HCT116 (cell line): ENCODE measurements at regions not wholly inside any gene's neighbourhood (a gene's known extent, or its start where the extent isn't known, plus 50 kb on each side); places are given as distances from the start of the nearest gene placed in this dataset.

Source experiments
- ATAC-seq: fragments of 200-7000 bp; cut with Tn5 transposase; 2 replicates; pipeline ENCODE4 v1.9.1; 2020; ENCODE audit warnings: mild to moderate bottlenecking, moderate library complexity
- BruUV-seq: library from RNA; stranded (reverse); fragments of 400-500 nt; replicated peaks from 2 replicates; lab custom pipeline; 2021; lab: Mats Ljungman, UMichigan
- CTCF ChIA-PET: fragments of 300-600 bp; sonication (Branson Sonifier 250); formaldehyde crosslinking; loops from one replicate; lab custom pipeline; 2021; ENCODE audit warnings: antibody characterized with exemption; lab: Charles Lee
- POLR2A ChIA-PET: fragments of 300-600, 350-600 bp; sonication (Branson Sonifier 250); formaldehyde crosslinking; loops from one replicate; lab custom pipeline; 2021; ENCODE audit warnings: antibody characterized with exemption; lab: Charles Lee
- RAD21 ChIA-PET, 2 experiments: fragments of 300-600 bp; sonication (Branson Sonifier 250); formaldehyde crosslinking; loops; one replicate each; lab custom pipeline; 2023; ENCODE audit warnings: low total read pairs in 2 of 2; ENCODE audit not compliant: uncharacterized antibody in 2 of 2, unreplicated experiment in 2 of 2, low non-redundant PET in 1 of 2; lab: Charles Lee
- DNase-seq: peaks from one replicate; pipeline ENCODE4 v3.0.0-alpha.2; 2010; ENCODE audit warnings: low read depth, low spot score
- H2AFZ ChIP-seq: fragments of 200-600 bp; shearing (Covaris generic), sonication (generic); 2 replicates; pipeline ENCODE4 v1.6.1; 2017; ENCODE audit warnings: low read depth, mixed run types, mixed read lengths, antibody characterized with exemption, low read length; ENCODE audit not compliant: poor library complexity, severe bottlenecking
- H3K27ac ChIP-seq: 2 replicates; pipeline ENCODE4 v1.5.1; 2012; ENCODE audit warnings: low read depth, low read length
- H3K27me3 ChIP-seq: fragments of 200-600 bp; sonication (generic); 2 replicates; pipeline ENCODE4 v1.6.1; 2016; ENCODE audit warnings: mixed run types, low read length, mixed read lengths; ENCODE audit not compliant: insufficient read depth
- H3K36me3 ChIP-seq, 2 experiments: fragments of 200-500 bp in 1 of 2; fragments of 200-600 bp in 1 of 2; sonication (Bioruptor generic) in 1 of 2; sonication (generic) in 1 of 2; 2 replicates each; pipeline versions ENCODE4 v1.5.1 to v1.6.1; 2014 to 2016; ENCODE audit warnings: low read length in 2 of 2, inconsistent platforms in 1 of 2, mixed read lengths in 1 of 2, mixed run types in 1 of 2; ENCODE audit not compliant: insufficient read depth in 2 of 2, control insufficient read depth in 1 of 2
- H3K4me1 ChIP-seq, 2 experiments: fragments of 200-600 bp in 1 of 2; sonication (generic) in 1 of 2; 2 replicates each; pipeline versions ENCODE4 v1.5.1 to v1.6.1; 2012 to 2017; ENCODE audit warnings: low read length in 2 of 2, inconsistent platforms in 1 of 2, mild to moderate bottlenecking in 1 of 2, mixed read lengths in 1 of 2, mixed run types in 1 of 2, moderate library complexity in 1 of 2; ENCODE audit not compliant: insufficient read depth in 2 of 2, control insufficient read depth in 1 of 2
- H3K4me2 ChIP-seq: fragments of 200-600 bp; sonication (generic); 2 replicates; pipeline ENCODE4 v1.6.1; 2017; ENCODE audit warnings: mixed run types, low read length, mixed read lengths
- H3K4me3 ChIP-seq, 2 experiments: fragments of 200-600 bp in 1 of 2; sonication (generic) in 1 of 2; replicated peaks in 1 of 2; 2 replicates each; pipeline ENCODE4 v1.5.1; 2011 to 2016; ENCODE audit warnings: low read length in 2 of 2, control low read depth in 1 of 2, low read depth in 1 of 2, mild to moderate bottlenecking in 1 of 2, mixed read lengths in 1 of 2, mixed run types in 1 of 2
- H3K79me2 ChIP-seq: fragments of 200-600 bp; sonication (generic); 2 replicates; pipeline ENCODE4 v1.6.1; 2017; ENCODE audit warnings: mild to moderate bottlenecking, mixed run types, low read length, moderate library complexity, mixed read lengths; ENCODE audit not compliant: insufficient read depth
- H3K9ac ChIP-seq: fragments of 200-600 bp; sonication (generic); 2 replicates; pipeline ENCODE4 v1.6.1; 2016; ENCODE audit warnings: low read length, mixed read lengths
- H3K9me2 ChIP-seq: fragments of 200-600 bp; sonication (generic), shearing (Covaris generic); 2 replicates; pipeline ENCODE4 v1.6.1; 2017; ENCODE audit warnings: mixed run types, mild to moderate bottlenecking, moderate library complexity; ENCODE audit not compliant: insufficient read depth
- H3K9me3 ChIP-seq, 2 experiments: fragments of 200-500 bp in 1 of 2; fragments of 200-600 bp in 1 of 2; sonication (Bioruptor generic) in 1 of 2; sonication (generic) in 1 of 2; 2 replicates each; pipeline ENCODE4 v1.6.1; 2014 to 2017; ENCODE audit warnings: low read length in 2 of 2, mixed read lengths in 2 of 2, inconsistent platforms in 1 of 2, low read depth in 1 of 2, mild to moderate bottlenecking in 1 of 2, mixed run types in 1 of 2, moderate library complexity in 1 of 2; ENCODE audit not compliant: control insufficient read depth in 1 of 2, insufficient read depth in 1 of 2
- H4K20me1 ChIP-seq: fragments of 200-600 bp; sonication (generic), shearing (Covaris generic); 2 replicates; pipeline ENCODE4 v1.6.1; 2017; ENCODE audit warnings: mixed run types, mild to moderate bottlenecking, moderate library complexity; ENCODE audit not compliant: insufficient read depth
- ATF3 ChIP-seq: IDR thresholded peaks from 2 replicates; pipeline ENCODE4 v1.6.1; 2012
- CEBPB ChIP-seq: IDR thresholded peaks from 2 replicates; pipeline ENCODE4 v1.6.1; 2012; ENCODE audit warnings: low read depth
- ELF1 ChIP-seq: IDR thresholded peaks from 2 replicates; pipeline ENCODE4 v1.6.1; 2012; ENCODE audit warnings: low read depth, borderline replicate concordance
- EZH2 ChIP-seq: fragments of 200-600 bp; sonication (generic); IDR thresholded peaks from 2 replicates; pipeline ENCODE4 v1.6.1; 2017; ENCODE audit warnings: antibody characterized with exemption, mixed run types
- EZH2phosphoT487 ChIP-seq: fragments of 200-600 bp; IDR thresholded peaks from 2 replicates; pipeline ENCODE4 v1.6.1; 2018; ENCODE audit warnings: antibody characterized with exemption, borderline replicate concordance
- JUND ChIP-seq: IDR thresholded peaks from 2 replicates; pipeline ENCODE4 v1.6.1; 2012
- POLR2AphosphoS5 ChIP-seq: IDR thresholded peaks from 2 replicates; pipeline ENCODE4 v1.6.1; 2011; ENCODE audit warnings: mild to moderate bottlenecking, low read depth, low read length, moderate library complexity
- RAD21 ChIP-seq: IDR thresholded peaks from 2 replicates; pipeline ENCODE4 v1.6.1; 2012; ENCODE audit warnings: low read depth, mild to moderate bottlenecking
- SIN3A ChIP-seq: IDR thresholded peaks from 2 replicates; pipeline ENCODE4 v1.6.1; 2012; ENCODE audit warnings: low read depth
- SP1 ChIP-seq: IDR thresholded peaks from 2 replicates; pipeline ENCODE4 v1.6.1; 2012; ENCODE audit warnings: low read depth
- SRF ChIP-seq: IDR thresholded peaks from 2 replicates; pipeline ENCODE4 v1.6.1; 2012; ENCODE audit warnings: low read depth
- TCF7L2 ChIP-seq: IDR thresholded peaks from 2 replicates; pipeline ENCODE4 v1.7.0; 2011; ENCODE audit warnings: borderline replicate concordance, inconsistent platforms; ENCODE audit not compliant: insufficient read depth, insufficient read length; ENCODE audit errors: extremely low read depth
- YY1 ChIP-seq: IDR thresholded peaks from 2 replicates; pipeline ENCODE4 v1.6.1; 2011; ENCODE audit warnings: low read length, low read depth, moderate library complexity, mild to moderate bottlenecking; ENCODE audit not compliant: insufficient replicate concordance; ENCODE audit errors: extremely low read depth
- ZBTB33 ChIP-seq: IDR thresholded peaks from 2 replicates; pipeline ENCODE4 v1.6.1; 2011; ENCODE audit warnings: mild to moderate bottlenecking, low read length, moderate library complexity; ENCODE audit not compliant: insufficient replicate concordance; ENCODE audit errors: extremely low read depth
- intact Hi-C: fragments of 100-400 bp; cut with micrococcal nuclease; formaldehyde crosslinking; loops from 2 replicates; pipeline ENCODE4 v1.10.0; 2022
- TF ChIP-seq, protein P1 (sequence below): IDR thresholded peaks from 2 replicates; pipeline ENCODE4 v1.6.1; 2012; ENCODE audit warnings: low read depth

- ATAC-seq (no peak), DNase-seq (no peak)
- H3K36me3 ChIP-seq, result no peaks in the 10 kb centered on the region
- H3K9ac ChIP-seq, result no peak overlapping the region
- no peaks in the 10 kb centered on the region for H3K79me2 ChIP-seq
- no peaks in the 10 kb centered on the region for H3K9me2 ChIP-seq
- H4K20me1 ChIP-seq, result no peaks in the 10 kb centered on the region
- RAD21 ChIA-PET, result no interaction called here
- POLR2A ChIA-PET, result no interaction called here
- H3K27me3 ChIP-seq, result no peaks in the 10 kb centered on the region
- no peak overlapping the region for H3K27ac ChIP-seq
- H3K4me1 ChIP-seq, result peaks cover 0 to 15% of the 10 kb centered on the region in 2 experiments; a peak in 2 of 4 replicates
- no TSS peak for BruUV-seq
- no peak overlapping the region for H3K4me2 ChIP-seq
- no peaks in the 10 kb centered on the region for H3K9me3 ChIP-seq
- CTCF ChIA-PET, result no interaction called here
- H3K4me3 ChIP-seq, result no peak overlapping the region
- intact Hi-C loops, result no loop called here
- TF ChIP-seq YY1 (no peak), SP1 (no peak), JUND (no peak), ELF1 (no peak), ATF3 (no peak), SIN3A (no peak), ZBTB33 (no peak)
- H2AFZ ChIP-seq, result no peak overlapping the region
Measured at GRCh38 chr4:119728185-119728584, 99.6 kb upstream of the PDE5A start.

DNA sequence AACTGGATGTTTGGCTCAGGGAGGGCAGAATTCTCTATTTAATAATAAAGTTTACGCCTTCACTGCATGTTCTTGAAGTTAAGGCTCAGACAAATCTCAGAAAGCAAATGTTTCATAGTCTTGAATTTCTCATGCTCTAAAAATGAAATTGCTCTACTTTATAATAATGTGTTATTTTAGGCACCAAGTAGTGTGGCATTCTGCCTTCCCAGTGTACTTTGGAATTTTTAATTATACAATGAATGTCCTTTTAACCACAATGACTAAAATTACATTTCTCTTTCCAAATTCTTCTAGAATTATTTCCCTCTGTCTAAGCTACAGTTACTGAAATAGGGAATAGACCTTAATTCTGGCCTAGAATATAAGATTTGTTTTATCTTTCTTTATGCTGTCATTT is 97.9 kb upstream of the PDE5A start:
- no peak overlapping the region for H2AFZ ChIP-seq
- H3K36me3 ChIP-seq, result no peaks in the 10 kb centered on the region
- CTCF ChIA-PET, result no interaction called here
- POLR2A ChIA-PET, result no interaction called here
- peaks cover 0 to 15% of the 10 kb centered on the region in 2 experiments; a peak in 2 of 4 replicates for H3K4me1 ChIP-seq
- intact Hi-C loops, result no loop called here
- H3K4me2 ChIP-seq, result no peak overlapping the region
- no TSS peak for BruUV-seq
- RAD21 ChIA-PET, result no interaction called here
- H3K9me2 ChIP-seq, result no peaks in the 10 kb centered on the region
- no peak overlapping the region for H3K9ac ChIP-seq
- H3K27me3 ChIP-seq, result no peaks in the 10 kb centered on the region
- no peak for DNase-seq
- no peak for ATAC-seq
- H3K4me3 ChIP-seq, result no peak overlapping the region
- no peak overlapping the region for H3K27ac ChIP-seq
- H3K79me2 ChIP-seq, result no peaks in the 10 kb centered on the region
- H4K20me1 ChIP-seq, result no peaks in the 10 kb centered on the region
- no peaks in the 10 kb centered on the region for H3K9me3 ChIP-seq
- TF ChIP-seq SRF (no peak), SIN3A (no peak), TCF7L2 (no peak), CEBPB (no peak), SP1 (no peak), ATF3 (no peak), ELF1 (no peak), EZH2 (no peak), EZH2phosphoT487 (no peak), RAD21 (no peak), POLR2AphosphoS5 (no peak)
- TF ChIP-seq, protein P1, sequence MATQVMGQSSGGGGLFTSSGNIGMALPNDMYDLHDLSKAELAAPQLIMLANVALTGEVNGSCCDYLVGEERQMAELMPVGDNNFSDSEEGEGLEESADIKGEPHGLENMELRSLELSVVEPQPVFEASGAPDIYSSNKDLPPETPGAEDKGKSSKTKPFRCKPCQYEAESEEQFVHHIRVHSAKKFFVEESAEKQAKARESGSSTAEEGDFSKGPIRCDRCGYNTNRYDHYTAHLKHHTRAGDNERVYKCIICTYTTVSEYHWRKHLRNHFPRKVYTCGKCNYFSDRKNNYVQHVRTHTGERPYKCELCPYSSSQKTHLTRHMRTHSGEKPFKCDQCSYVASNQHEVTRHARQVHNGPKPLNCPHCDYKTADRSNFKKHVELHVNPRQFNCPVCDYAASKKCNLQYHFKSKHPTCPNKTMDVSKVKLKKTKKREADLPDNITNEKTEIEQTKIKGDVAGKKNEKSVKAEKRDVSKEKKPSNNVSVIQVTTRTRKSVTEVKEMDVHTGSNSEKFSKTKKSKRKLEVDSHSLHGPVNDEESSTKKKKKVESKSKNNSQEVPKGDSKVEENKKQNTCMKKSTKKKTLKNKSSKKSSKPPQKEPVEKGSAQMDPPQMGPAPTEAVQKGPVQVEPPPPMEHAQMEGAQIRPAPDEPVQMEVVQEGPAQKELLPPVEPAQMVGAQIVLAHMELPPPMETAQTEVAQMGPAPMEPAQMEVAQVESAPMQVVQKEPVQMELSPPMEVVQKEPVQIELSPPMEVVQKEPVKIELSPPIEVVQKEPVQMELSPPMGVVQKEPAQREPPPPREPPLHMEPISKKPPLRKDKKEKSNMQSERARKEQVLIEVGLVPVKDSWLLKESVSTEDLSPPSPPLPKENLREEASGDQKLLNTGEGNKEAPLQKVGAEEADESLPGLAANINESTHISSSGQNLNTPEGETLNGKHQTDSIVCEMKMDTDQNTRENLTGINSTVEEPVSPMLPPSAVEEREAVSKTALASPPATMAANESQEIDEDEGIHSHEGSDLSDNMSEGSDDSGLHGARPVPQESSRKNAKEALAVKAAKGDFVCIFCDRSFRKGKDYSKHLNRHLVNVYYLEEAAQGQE, result no peak
